ENCODE measurements at regions not wholly inside any gene's neighbourhood (a gene's known extent, or its start where the extent isn't known, plus 50 kb on each side); places are given as distances from the start of the nearest gene placed in this dataset.

DNA sequence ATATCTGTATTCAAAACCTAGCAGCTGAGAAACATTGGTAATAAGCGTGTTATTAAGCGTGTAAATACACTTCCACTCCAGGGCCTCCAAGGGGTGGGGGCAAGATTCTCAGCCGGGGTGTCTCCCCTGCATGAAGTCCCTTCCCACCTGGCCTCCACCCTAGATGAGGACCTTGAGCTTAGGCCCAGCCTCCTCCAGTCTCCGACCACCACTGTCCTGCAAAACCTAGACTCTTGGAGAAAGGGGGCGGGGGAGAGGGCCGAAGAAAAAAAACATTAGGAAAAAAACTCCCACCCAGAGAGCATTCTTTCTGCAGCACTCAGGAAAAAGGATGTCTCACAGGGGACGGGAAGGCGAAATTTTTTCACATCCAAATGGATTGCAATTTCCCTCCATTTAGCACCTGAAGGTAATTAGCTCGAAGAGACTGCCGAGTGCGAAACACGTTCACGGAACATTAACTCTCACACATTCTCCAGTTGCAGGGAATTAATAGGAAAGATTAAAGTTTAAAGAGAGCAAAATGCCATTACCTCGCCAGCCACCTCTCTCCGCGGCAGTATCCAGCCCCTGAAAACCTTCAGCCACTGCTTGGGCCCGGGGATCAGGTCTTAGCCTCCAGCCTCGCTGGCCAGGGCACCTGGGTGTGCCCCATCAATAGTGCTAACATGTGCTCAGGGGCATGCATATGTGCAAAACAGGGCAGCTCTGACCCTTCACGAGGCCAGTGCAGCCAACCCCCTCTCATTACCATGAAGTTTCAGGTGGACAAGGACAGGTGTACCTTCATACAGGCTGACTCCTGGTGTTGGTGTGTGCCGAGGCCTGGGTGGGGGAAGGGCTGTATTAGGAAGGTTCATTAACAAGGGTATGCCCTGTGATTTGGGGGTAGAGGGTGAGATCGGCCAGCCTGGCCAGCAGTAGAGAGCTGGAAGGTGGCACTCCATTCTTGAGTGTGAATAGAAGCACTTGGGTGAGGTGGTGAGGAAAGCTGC lies 77.2 kb downstream of the HIF1AN start:
- TF ChIP-seq, protein P1, sequence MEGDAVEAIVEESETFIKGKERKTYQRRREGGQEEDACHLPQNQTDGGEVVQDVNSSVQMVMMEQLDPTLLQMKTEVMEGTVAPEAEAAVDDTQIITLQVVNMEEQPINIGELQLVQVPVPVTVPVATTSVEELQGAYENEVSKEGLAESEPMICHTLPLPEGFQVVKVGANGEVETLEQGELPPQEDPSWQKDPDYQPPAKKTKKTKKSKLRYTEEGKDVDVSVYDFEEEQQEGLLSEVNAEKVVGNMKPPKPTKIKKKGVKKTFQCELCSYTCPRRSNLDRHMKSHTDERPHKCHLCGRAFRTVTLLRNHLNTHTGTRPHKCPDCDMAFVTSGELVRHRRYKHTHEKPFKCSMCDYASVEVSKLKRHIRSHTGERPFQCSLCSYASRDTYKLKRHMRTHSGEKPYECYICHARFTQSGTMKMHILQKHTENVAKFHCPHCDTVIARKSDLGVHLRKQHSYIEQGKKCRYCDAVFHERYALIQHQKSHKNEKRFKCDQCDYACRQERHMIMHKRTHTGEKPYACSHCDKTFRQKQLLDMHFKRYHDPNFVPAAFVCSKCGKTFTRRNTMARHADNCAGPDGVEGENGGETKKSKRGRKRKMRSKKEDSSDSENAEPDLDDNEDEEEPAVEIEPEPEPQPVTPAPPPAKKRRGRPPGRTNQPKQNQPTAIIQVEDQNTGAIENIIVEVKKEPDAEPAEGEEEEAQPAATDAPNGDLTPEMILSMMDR (IDR thresholded peaks at IDR 0.05), result no peak
- no peak for TF ChIP-seq POLR2A (IDR thresholded peaks at IDR 0.05)
